CD4-positive, alpha-beta T cell (primary cell): ENCODE measurements at regions not wholly inside any gene's neighbourhood (a gene's known extent, or its start where the extent isn't known, plus 50 kb on each side); places are given as distances from the start of the nearest gene placed in this dataset.

Experiments used
- ATAC-seq: fragments of 200-7000 bp; cut with Tn5 transposase; one replicate; pipeline ENCODE4 v1.10.0; 2022; ENCODE audit warnings: mild to moderate bottlenecking; ENCODE audit not compliant: poor library complexity
- CTCF ChIA-PET: fragments of 350-600 bp; sonication (Branson Sonifier 250); formaldehyde crosslinking; loops from one replicate; lab custom pipeline; 2021; ENCODE audit warnings: antibody characterized with exemption, inconsistent platforms; lab: Charles Lee
- POLR2A ChIA-PET: fragments of 350-600 bp; sonication (Branson Sonifier 250); formaldehyde crosslinking; loops from one replicate; lab custom pipeline; 2021; ENCODE audit warnings: antibody characterized with exemption, inconsistent platforms; lab: Charles Lee
- DNase-seq, 14 experiments: peaks; one replicate each; pipeline ENCODE4 v3.0.0-alpha.2; 2013 to 2020; ENCODE audit warnings: mixed read lengths in 2 of 14
- H3K27ac ChIP-seq, 2 donors: one replicate each; pipeline versions ENCODE4 v1.5.1 to v1.7.0; 2013; ENCODE audit warnings: low read length in 2 of 2, low read depth in 1 of 2, mild to moderate bottlenecking in 1 of 2
- H3K27me3 ChIP-seq, 2 experiments: 1 replicate in 1 of 2; 2 replicates in 1 of 2; pipeline versions ENCODE4 v1.6.1 to v1.7.0; 2013; ENCODE audit warnings: low read length in 2 of 2, control low read depth in 1 of 2, mild to moderate bottlenecking in 1 of 2, moderate library complexity in 1 of 2; ENCODE audit not compliant: insufficient read depth in 2 of 2, control insufficient read depth in 1 of 2
- H3K36me3 ChIP-seq: one replicate; pipeline ENCODE4 v1.6.1; 2013; ENCODE audit warnings: low read length, control low read depth; ENCODE audit not compliant: insufficient read depth
- H3K4me1 ChIP-seq: one replicate; pipeline ENCODE4 v1.6.1; 2013; ENCODE audit warnings: low read length, control low read depth; ENCODE audit not compliant: insufficient read depth
- H3K4me3 ChIP-seq: one replicate; pipeline ENCODE4 v1.5.1; 2013; ENCODE audit warnings: mild to moderate bottlenecking, low read length, moderate library complexity
- H3K9me3 ChIP-seq, 2 experiments: 1 replicate in 1 of 2; 2 replicates in 1 of 2; pipeline versions ENCODE4 v1.6.1 to v1.7.0; 2013; ENCODE audit warnings: low read length in 2 of 2, mild to moderate bottlenecking in 2 of 2, control low read depth in 1 of 2, moderate library complexity in 1 of 2; ENCODE audit not compliant: control insufficient read depth in 1 of 2, insufficient read depth in 1 of 2
- H3K27ac Mint-ChIP-seq: one replicate; pipeline ENCODE4 v1.8.0; 2020; ENCODE audit warnings: mixed read lengths
- H3K27me3 Mint-ChIP-seq: one replicate; pipeline ENCODE4 v1.8.0; 2021; ENCODE audit warnings: mixed read lengths
- H3K36me3 Mint-ChIP-seq: one replicate; pipeline ENCODE4 v1.8.0; 2021; ENCODE audit warnings: low read depth, mixed read lengths
- H3K4me1 Mint-ChIP-seq: one replicate; pipeline ENCODE4 v1.8.0; 2021; ENCODE audit warnings: low read depth, mixed read lengths
- H3K4me3 Mint-ChIP-seq: one replicate; pipeline ENCODE4 v1.8.0; 2020; ENCODE audit warnings: mild to moderate bottlenecking, mixed read lengths
- H3K9me3 Mint-ChIP-seq: one replicate; pipeline ENCODE4 v1.8.0; 2020; ENCODE audit warnings: mixed read lengths
- intact Hi-C, 2 experiments: fragments of 100-400 bp; cut with DNase I in 1 of 2; cut with micrococcal nuclease in 1 of 2; formaldehyde crosslinking; loops; one replicate each; pipeline versions ENCODE4 v1.15.1 to v1.9.0; 2023 to 2025; cut with DNase I, micrococcal nuclease
- TF ChIP-seq, protein P1 (sequence below): fragments of 200-600 bp; IDR thresholded peaks from one replicate; pipeline ENCODE4 v1.8.0; 2022; ENCODE audit warnings: antibody characterized with exemption, mild to moderate bottlenecking

GRCh38 chr6:135616655-135617054 lies 119.1 kb upstream of the AHI1 start:
- no peaks in the 10 kb centered on the region for H3K4me1 Mint-ChIP-seq
- DNase-seq = no peak
- CTCF ChIA-PET = no interaction called here
- Histone ChIP-seq H3K9me3 (no peaks in the 10 kb centered on the region), H3K4me1 (no peaks in the 10 kb centered on the region), H3K36me3 (no peaks in the 10 kb centered on the region), H3K27me3 (no peaks in the 10 kb centered on the region), H3K4me3 (no peak overlapping the region), H3K27ac (no peak overlapping the region)
- POLR2A ChIA-PET = no interaction called here
- no peak overlapping the region for H3K4me3 Mint-ChIP-seq
- no peak overlapping the region for H3K27ac Mint-ChIP-seq
- intact Hi-C loops = no loop called here
- H3K27me3 Mint-ChIP-seq = no peaks in the 10 kb centered on the region
- TF ChIP-seq, protein P1, sequence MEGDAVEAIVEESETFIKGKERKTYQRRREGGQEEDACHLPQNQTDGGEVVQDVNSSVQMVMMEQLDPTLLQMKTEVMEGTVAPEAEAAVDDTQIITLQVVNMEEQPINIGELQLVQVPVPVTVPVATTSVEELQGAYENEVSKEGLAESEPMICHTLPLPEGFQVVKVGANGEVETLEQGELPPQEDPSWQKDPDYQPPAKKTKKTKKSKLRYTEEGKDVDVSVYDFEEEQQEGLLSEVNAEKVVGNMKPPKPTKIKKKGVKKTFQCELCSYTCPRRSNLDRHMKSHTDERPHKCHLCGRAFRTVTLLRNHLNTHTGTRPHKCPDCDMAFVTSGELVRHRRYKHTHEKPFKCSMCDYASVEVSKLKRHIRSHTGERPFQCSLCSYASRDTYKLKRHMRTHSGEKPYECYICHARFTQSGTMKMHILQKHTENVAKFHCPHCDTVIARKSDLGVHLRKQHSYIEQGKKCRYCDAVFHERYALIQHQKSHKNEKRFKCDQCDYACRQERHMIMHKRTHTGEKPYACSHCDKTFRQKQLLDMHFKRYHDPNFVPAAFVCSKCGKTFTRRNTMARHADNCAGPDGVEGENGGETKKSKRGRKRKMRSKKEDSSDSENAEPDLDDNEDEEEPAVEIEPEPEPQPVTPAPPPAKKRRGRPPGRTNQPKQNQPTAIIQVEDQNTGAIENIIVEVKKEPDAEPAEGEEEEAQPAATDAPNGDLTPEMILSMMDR = no peak
- no peak for ATAC-seq
- no peaks in the 10 kb centered on the region for H3K9me3 Mint-ChIP-seq
- no peaks in the 10 kb centered on the region for H3K36me3 Mint-ChIP-seq

- Histone ChIP-seq H3K36me3 (no peaks in the 10 kb centered on the region), H3K4me1 (no peaks in the 10 kb centered on the region), H3K9me3 (no peaks in the 10 kb centered on the region), H3K27me3 (no peaks in the 10 kb centered on the region), H3K27ac (no peak overlapping the region), H3K4me3 (no peak overlapping the region)
- Mint-ChIP-seq H3K36me3 (no peaks in the 10 kb centered on the region), H3K4me3 (no peak overlapping the region), H3K9me3 (no peaks in the 10 kb centered on the region), H3K27ac (no peak overlapping the region), H3K4me1 (no peaks in the 10 kb centered on the region), H3K27me3 (no peaks in the 10 kb centered on the region)
- ChIA-PET POLR2A (no interaction called here), CTCF (no interaction called here)
- DNase-seq = no peak
- intact Hi-C loops = no loop called here
- TF ChIP-seq, protein P1 = no peak
- no peak for ATAC-seq
Measured at GRCh38 chr6:135617222-135617621, 119.7 kb upstream of the AHI1 start.

DNA sequence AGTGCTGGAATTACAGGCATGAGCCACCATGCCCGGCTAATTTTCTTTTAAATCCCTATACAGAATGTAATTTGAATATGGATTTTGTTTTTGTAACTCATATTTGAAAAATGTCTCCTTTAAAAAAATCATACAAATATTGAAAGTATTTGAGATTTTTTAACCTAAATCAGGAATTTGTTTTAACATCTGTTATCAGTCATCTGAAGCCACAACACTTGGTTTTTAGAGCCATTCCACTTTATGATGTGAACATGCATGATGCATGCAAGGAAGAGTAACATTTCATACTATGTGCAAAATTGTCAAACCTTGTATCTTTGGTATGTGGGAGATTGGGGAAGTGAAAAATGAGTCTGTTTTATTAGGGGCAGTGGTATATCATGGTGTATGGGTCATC lies 124.5 kb upstream of the AHI1 start:
- Histone ChIP-seq H3K4me3 (no peak overlapping the region), H3K36me3 (no peaks in the 10 kb centered on the region), H3K9me3 (no peaks in the 10 kb centered on the region), H3K27ac (no peak overlapping the region), H3K4me1 (no peaks in the 10 kb centered on the region), H3K27me3 (no peaks in the 10 kb centered on the region)
- no peaks in the 10 kb centered on the region for H3K9me3 Mint-ChIP-seq
- ChIA-PET POLR2A (no interaction called here), CTCF (interaction anchor here (0.7 kb wide), 1 partner anchor 467 kb away, joined by 3 read pairs; no protein-coding TSS in a partner anchor)
- no peaks in the 10 kb centered on the region for H3K27me3 Mint-ChIP-seq
- ATAC-seq = no peak
- no peak for DNase-seq
- TF ChIP-seq, protein P1 = no peak
- H3K4me1 Mint-ChIP-seq = peaks cover 12% of the 10 kb centered on the region
- intact Hi-C loops = no loop called here
- H3K27ac Mint-ChIP-seq = no peak overlapping the region
- no peak overlapping the region for H3K4me3 Mint-ChIP-seq
- no peaks in the 10 kb centered on the region for H3K36me3 Mint-ChIP-seq
